ENCODE measurements at regions not wholly inside any gene's neighbourhood (a gene's known extent, or its start where the extent isn't known, plus 50 kb on each side); places are given as distances from the start of the nearest gene placed in this dataset.

GRCh38 chr10:30756151-30756550 lies 126.6 kb upstream of the LYZL2 start:
- no peak for TF ChIP-seq HDAC6 (IDR thresholded peaks at IDR 0.05; ENCODE audit: low read depth, low read length)
- TF ChIP-seq BRCA1 (IDR thresholded peaks at IDR 0.05; ENCODE audit: low read depth, low read length): no peak
- no peak for TF ChIP-seq POLR2A (IDR thresholded peaks at IDR 0.05; ENCODE audit: control extremely low read depth in 1 of 2, low read depth in 2 of 2, low read length in 2 of 2)
- TF ChIP-seq HDAC2 (IDR thresholded peaks at IDR 0.05; ENCODE audit: borderline replicate concordance in 1 of 2, low read depth in 2 of 2, low read length in 2 of 2): no peak
- no peak for TF ChIP-seq RXRA (IDR thresholded peaks at IDR 0.05; ENCODE audit: insufficient read depth, low read depth, low read length)
- no peak for TF ChIP-seq EP300 (IDR thresholded peaks at IDR 0.05; ENCODE audit: borderline replicate concordance in 1 of 2, low read depth in 2 of 2, low read length in 2 of 2)
- TF ChIP-seq SP1 (IDR thresholded peaks at IDR 0.05; ENCODE audit: low read depth, low read length): no peak

Measured in H1 (cell line).